SK-N-SH (cell line): ENCODE measurements at regions not wholly inside any gene's neighbourhood (a gene's known extent, or its start where the extent isn't known, plus 50 kb on each side); places are given as distances from the start of the nearest gene placed in this dataset.

ENCODE experiments used
- CTCF ChIA-PET: fragments of 300-600, 350-600 bp; formaldehyde crosslinking; extraction: SDS; loops from one replicate; lab custom pipeline; 2021; lab: Yijun Ruan, JAX
- POLR2A ChIA-PET: fragments of 350-600 bp; sonication (Branson Sonifier 250); formaldehyde crosslinking; extraction: SDS; loops from one replicate; lab custom pipeline; 2020; ENCODE audit warnings: antibody characterized with exemption, inconsistent platforms; lab: Yijun Ruan, JAX
- DNase-seq: peaks from one replicate; pipeline ENCODE4 v3.0.0; 2012
- H2AFZ ChIP-seq: fragments of 200-600 bp; sonication (generic); 2 replicates; pipeline ENCODE4 v1.8.1; 2016; ENCODE audit warnings: antibody characterized with exemption, mild to moderate bottlenecking, low read depth
- H3F3A ChIP-seq: fragments of 200-600 bp; sonication (generic); replicated peaks from 2 replicates; pipeline ENCODE3; 2016; ENCODE audit warnings: antibody characterized with exemption, mild to moderate bottlenecking; ENCODE audit not compliant: insufficient read depth
- H3K27ac ChIP-seq, 2 experiments: fragments of 200-500 bp in 1 of 2; fragments of 200-600 bp in 1 of 2; sonication (Bioruptor generic) in 1 of 2; sonication (generic), shearing (Covaris generic) in 1 of 2; 2 replicates each; pipeline versions ENCODE4 v1.5.1 to v1.6.1; 2014 to 2016; ENCODE audit warnings: low read depth in 2 of 2, inconsistent platforms in 1 of 2, low read length in 1 of 2, mild to moderate bottlenecking in 1 of 2, mixed read lengths in 1 of 2
- H3K27me3 ChIP-seq: fragments of 200-600 bp; sonication (generic), shearing (Covaris generic); 2 replicates; pipeline ENCODE4 v1.6.1; 2016; ENCODE audit warnings: mixed run types; ENCODE audit not compliant: insufficient read depth
- H3K36me3 ChIP-seq, 2 experiments: fragments of 200-500 bp in 1 of 2; fragments of 200-600 bp in 1 of 2; sonication (Bioruptor generic) in 1 of 2; sonication (generic) in 1 of 2; replicated peaks in 1 of 2; 2 replicates each; pipeline versions ENCODE3 to v1.5.1; 2014 to 2016; ENCODE audit warnings: low read length in 1 of 2, mild to moderate bottlenecking in 1 of 2; ENCODE audit not compliant: insufficient read depth in 2 of 2, control insufficient read depth in 1 of 2
- H3K4me1 ChIP-seq, 2 experiments: fragments of 200-500 bp in 1 of 2; fragments of 200-600 bp in 1 of 2; sonication (Bioruptor generic) in 1 of 2; sonication (generic), shearing (Covaris generic) in 1 of 2; 2 replicates each; pipeline versions ENCODE4 v1.5.1 to v1.6.1; 2014 to 2016; ENCODE audit warnings: low read depth in 1 of 2, low read length in 1 of 2, mixed run types in 1 of 2; ENCODE audit not compliant: insufficient read depth in 2 of 2, control insufficient read depth in 1 of 2
- H3K4me2 ChIP-seq: fragments of 200-600 bp; sonication (generic), shearing (Covaris generic); 2 replicates; pipeline ENCODE4 v1.6.1; 2017; ENCODE audit warnings: mixed run types
- H3K4me3 ChIP-seq, 2 experiments: fragments of 200-500 bp in 1 of 2; fragments of 200-600 bp in 1 of 2; sonication (Bioruptor generic) in 1 of 2; sonication (generic), shearing (Covaris generic) in 1 of 2; 2 replicates each; pipeline versions ENCODE4 v1.5.1 to v1.8.1; 2014 to 2016; ENCODE audit warnings: low read depth in 2 of 2, inconsistent platforms in 1 of 2, low read length in 1 of 2, mild to moderate bottlenecking in 1 of 2, mixed read lengths in 1 of 2, moderate library complexity in 1 of 2
- H3K79me2 ChIP-seq: fragments of 200-600 bp; sonication (generic); 2 replicates; pipeline ENCODE4 v1.8.1; 2017; ENCODE audit warnings: mild to moderate bottlenecking; ENCODE audit not compliant: insufficient read depth
- H3K9ac ChIP-seq: fragments of 200-600 bp; sonication (generic); 2 replicates; pipeline ENCODE4 v1.6.1; 2017; ENCODE audit warnings: mixed run types
- H3K9me2 ChIP-seq: fragments of 200-600 bp; sonication (generic); 2 replicates; pipeline ENCODE4 v1.6.1; 2017; ENCODE audit warnings: mixed run types
- H3K9me3 ChIP-seq: fragments of 200-600 bp; sonication (generic); 2 replicates; pipeline ENCODE4 v1.6.1; 2017; ENCODE audit warnings: mixed run types, mild to moderate bottlenecking, moderate library complexity
- H4K20me1 ChIP-seq: fragments of 200-600 bp; sonication (generic); 2 replicates; pipeline ENCODE4 v1.6.1; 2017; ENCODE audit warnings: mild to moderate bottlenecking, mixed run types; ENCODE audit not compliant: insufficient read depth
- CHD2 ChIP-seq: fragments of 150-350 bp; IDR thresholded peaks from 2 replicates; pipeline ENCODE4 v1.6.1; 2018; ENCODE audit warnings: low read length; ENCODE audit not compliant: partially characterized antibody
- EZH2phosphoT487 ChIP-seq: fragments of 200-600 bp; sonication (generic); IDR thresholded peaks from 2 replicates; pipeline ENCODE4 v1.6.1; 2017; ENCODE audit warnings: low read depth, mixed run types, mild to moderate bottlenecking, antibody characterized with exemption, moderate library complexity, borderline replicate concordance
- FOSL2 ChIP-seq: IDR thresholded peaks from 2 replicates; pipeline ENCODE4 v1.4.0; 2012; ENCODE audit warnings: low read depth, mild to moderate bottlenecking, moderate library complexity, borderline replicate concordance
- GATA2 ChIP-seq: sonication (generic); formaldehyde crosslinking; IDR thresholded peaks from 2 replicates; pipeline ENCODE4 v1.5.0; 2020; ENCODE audit warnings: mild to moderate bottlenecking, missing genetic modification reagents
- MAX ChIP-seq: IDR thresholded peaks from 2 replicates; pipeline ENCODE4 v1.4.0; 2012; ENCODE audit warnings: low read depth
- MEF2A ChIP-seq: IDR thresholded peaks from 2 replicates; pipeline ENCODE4 v1.4.0; 2012; ENCODE audit warnings: low read depth, borderline replicate concordance
- MXI1 ChIP-seq: IDR thresholded peaks from 2 replicates; pipeline ENCODE4 v1.6.1; 2012; ENCODE audit warnings: mild to moderate bottlenecking, low read depth, low read length, improper control_type of control experiment
- NFIC ChIP-seq: IDR thresholded peaks from 2 replicates; pipeline ENCODE4 v1.4.0; 2012; ENCODE audit warnings: borderline replicate concordance
- REST ChIP-seq: IDR thresholded peaks from 2 replicates; pipeline ENCODE4 v1.6.1; 2012; ENCODE audit warnings: mild to moderate bottlenecking, low read depth, low read length, moderate library complexity
- SIN3A ChIP-seq: IDR thresholded peaks from 2 replicates; pipeline ENCODE4 v1.6.1; 2012; ENCODE audit warnings: low read depth, mild to moderate bottlenecking, low read length, moderate library complexity, borderline replicate concordance
- TAF1 ChIP-seq: IDR thresholded peaks from 2 replicates; pipeline ENCODE4 v1.6.1; 2012; ENCODE audit warnings: low read depth, mild to moderate bottlenecking, low read length, moderate library complexity, borderline replicate concordance
- TCF12 ChIP-seq: IDR thresholded peaks from 2 replicates; pipeline ENCODE4 v1.4.0; 2012
- TEAD4 ChIP-seq: IDR thresholded peaks from 2 replicates; pipeline ENCODE4 v1.4.0; 2012; ENCODE audit warnings: mild to moderate bottlenecking, borderline replicate concordance; ENCODE audit not compliant: insufficient read depth
- USF2 ChIP-seq: fragments of 150-350 bp; IDR thresholded peaks from 2 replicates; pipeline ENCODE4 v1.6.1; 2017; ENCODE audit warnings: antibody characterized with exemption, low read length, low read depth, borderline replicate concordance
- YY1 ChIP-seq: IDR thresholded peaks from 2 replicates; pipeline ENCODE4 v1.4.0; 2012; ENCODE audit warnings: low read depth, mild to moderate bottlenecking
- WGBS: methylation state at CpG from one replicate; pipeline ENCODE4 v1.1.6; 2017; ENCODE audit warnings: low lambda C conversion rate; 5-methylcytosine and 5-hydroxymethylcytosine counted together
- TF ChIP-seq, protein P1 (sequence below): IDR thresholded peaks from 2 replicates; pipeline ENCODE4; 2012
- TF ChIP-seq, protein P2 (sequence below): IDR thresholded peaks from 2 replicates; pipeline ENCODE4 v1.4.0; 2012; ENCODE audit warnings: low read depth, borderline replicate concordance
- TF ChIP-seq, protein P3 (sequence below): fragments of 150-350 bp; IDR thresholded peaks from 2 replicates; pipeline ENCODE4 v1.6.1; 2016; ENCODE audit warnings: mild to moderate bottlenecking, low read depth, low read length

DNA sequence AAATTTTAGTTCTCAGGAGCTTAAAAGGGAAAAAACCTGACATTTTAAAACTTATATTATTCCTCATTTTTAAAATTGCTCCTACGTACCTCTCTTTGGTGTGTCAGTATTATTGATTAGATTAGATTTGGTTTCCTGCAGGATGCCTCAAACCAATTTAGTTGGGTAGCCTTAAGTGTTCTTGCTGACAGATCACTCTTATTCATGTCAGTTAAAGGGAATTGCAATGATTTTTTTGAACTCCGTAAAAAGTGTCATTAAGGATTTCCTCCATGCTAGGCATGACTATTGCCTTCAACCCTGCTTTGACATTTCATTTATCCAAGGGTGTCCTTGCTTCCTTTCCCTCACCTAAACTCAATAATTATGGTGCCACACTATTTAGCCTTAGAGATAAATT, 149.0 kb upstream of the CDH7 start (continued):
- no peak for TF ChIP-seq REST
- TF ChIP-seq, protein P1, sequence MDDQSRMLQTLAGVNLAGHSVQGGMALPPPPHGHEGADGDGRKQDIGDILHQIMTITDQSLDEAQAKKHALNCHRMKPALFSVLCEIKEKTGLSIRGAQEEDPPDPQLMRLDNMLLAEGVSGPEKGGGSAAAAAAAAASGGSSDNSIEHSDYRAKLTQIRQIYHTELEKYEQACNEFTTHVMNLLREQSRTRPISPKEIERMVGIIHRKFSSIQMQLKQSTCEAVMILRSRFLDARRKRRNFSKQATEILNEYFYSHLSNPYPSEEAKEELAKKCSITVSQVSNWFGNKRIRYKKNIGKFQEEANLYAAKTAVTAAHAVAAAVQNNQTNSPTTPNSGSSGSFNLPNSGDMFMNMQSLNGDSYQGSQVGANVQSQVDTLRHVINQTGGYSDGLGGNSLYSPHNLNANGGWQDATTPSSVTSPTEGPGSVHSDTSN: no peak

DNA sequence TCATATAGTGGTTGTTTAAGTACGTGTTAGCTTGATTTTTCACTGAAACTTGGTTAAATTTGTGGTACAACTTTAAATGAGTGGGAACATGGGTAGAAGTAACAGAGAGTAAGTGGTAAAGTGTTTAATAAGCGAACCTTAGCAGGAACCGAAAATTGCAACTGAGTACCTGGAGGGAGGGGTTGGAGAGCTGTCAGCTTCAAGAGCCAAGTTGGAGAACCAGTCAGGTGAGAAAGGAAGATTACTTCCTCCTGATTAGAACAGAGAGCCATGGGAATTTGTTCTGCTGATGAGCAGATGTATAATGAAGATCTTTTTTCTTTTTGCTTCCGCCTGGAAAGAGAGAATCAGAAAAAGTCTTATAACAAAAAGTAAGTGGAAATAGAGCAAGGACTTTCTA, 158.4 kb upstream of the CDH7 start:
- Histone ChIP-seq H2AFZ (no peak overlapping the region), H4K20me1 (no peaks in the 10 kb centered on the region), H3K36me3 (no peaks in the 10 kb centered on the region), H3K27ac (no peak overlapping the region), H3K4me1 (no peaks in the 10 kb centered on the region), H3K9ac (no peak overlapping the region), H3K9me3 (no peaks in the 10 kb centered on the region), H3K4me2 (no peak overlapping the region), H3K27me3 (no peaks in the 10 kb centered on the region), H3K4me3 (no peak overlapping the region), H3K9me2 (no peaks in the 10 kb centered on the region), H3F3A (peaks cover 4% of the 10 kb centered on the region), H3K79me2 (no peaks in the 10 kb centered on the region)
- TF ChIP-seq YY1: no peak
- TF ChIP-seq, protein P2, sequence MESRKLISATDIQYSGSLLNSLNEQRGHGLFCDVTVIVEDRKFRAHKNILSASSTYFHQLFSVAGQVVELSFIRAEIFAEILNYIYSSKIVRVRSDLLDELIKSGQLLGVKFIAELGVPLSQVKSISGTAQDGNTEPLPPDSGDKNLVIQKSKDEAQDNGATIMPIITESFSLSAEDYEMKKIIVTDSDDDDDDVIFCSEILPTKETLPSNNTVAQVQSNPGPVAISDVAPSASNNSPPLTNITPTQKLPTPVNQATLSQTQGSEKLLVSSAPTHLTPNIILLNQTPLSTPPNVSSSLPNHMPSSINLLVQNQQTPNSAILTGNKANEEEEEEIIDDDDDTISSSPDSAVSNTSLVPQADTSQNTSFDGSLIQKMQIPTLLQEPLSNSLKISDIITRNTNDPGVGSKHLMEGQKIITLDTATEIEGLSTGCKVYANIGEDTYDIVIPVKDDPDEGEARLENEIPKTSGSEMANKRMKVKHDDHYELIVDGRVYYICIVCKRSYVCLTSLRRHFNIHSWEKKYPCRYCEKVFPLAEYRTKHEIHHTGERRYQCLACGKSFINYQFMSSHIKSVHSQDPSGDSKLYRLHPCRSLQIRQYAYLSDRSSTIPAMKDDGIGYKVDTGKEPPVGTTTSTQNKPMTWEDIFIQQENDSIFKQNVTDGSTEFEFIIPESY: no peak
- TF ChIP-seq GATA2: no peak
- TF ChIP-seq MEF2A: no peak
- no peak for TF ChIP-seq MAX
- no peak for TF ChIP-seq TEAD4
- no peak for TF ChIP-seq REST
- TF ChIP-seq FOSL2: no peak
- TF ChIP-seq NFIC: no peak
- TF ChIP-seq TAF1: no peak
- no peak for TF ChIP-seq EZH2phosphoT487
- TF ChIP-seq, protein P3, sequence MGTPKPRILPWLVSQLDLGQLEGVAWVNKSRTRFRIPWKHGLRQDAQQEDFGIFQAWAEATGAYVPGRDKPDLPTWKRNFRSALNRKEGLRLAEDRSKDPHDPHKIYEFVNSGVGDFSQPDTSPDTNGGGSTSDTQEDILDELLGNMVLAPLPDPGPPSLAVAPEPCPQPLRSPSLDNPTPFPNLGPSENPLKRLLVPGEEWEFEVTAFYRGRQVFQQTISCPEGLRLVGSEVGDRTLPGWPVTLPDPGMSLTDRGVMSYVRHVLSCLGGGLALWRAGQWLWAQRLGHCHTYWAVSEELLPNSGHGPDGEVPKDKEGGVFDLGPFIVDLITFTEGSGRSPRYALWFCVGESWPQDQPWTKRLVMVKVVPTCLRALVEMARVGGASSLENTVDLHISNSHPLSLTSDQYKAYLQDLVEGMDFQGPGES: no peak
- TF ChIP-seq CHD2: no peak
- TF ChIP-seq TCF12: no peak
- TF ChIP-seq USF2: no peak
- TF ChIP-seq MXI1: no peak
- no peak for TF ChIP-seq SIN3A
- 31% methylated on average over 4 of the region's 4 CpGs for WGBS
- ChIA-PET POLR2A (no interaction called here), CTCF (no interaction called here)
- DNase-seq: no peak
